Duodenal mucosa (tissue), 2 donors: ENCODE measurements at regions not wholly inside any gene's neighbourhood (a gene's known extent, or its start where the extent isn't known, plus 50 kb on each side); places are given as distances from the start of the nearest gene placed in this dataset.

Experiments used
- H3K27ac ChIP-seq: one replicate; pipeline ENCODE4 v1.7.0; 2013; ENCODE audit warnings: low read depth, low read length
- H3K27me3 ChIP-seq, 2 donors: one replicate each; pipeline ENCODE4 v1.7.0; 2013; ENCODE audit warnings: low read length in 2 of 2, control low read depth in 1 of 2; ENCODE audit not compliant: insufficient read depth in 2 of 2, control insufficient read depth in 1 of 2
- H3K36me3 ChIP-seq, 2 donors: one replicate each; pipeline ENCODE4 v1.7.0; 2013; ENCODE audit warnings: low read length in 2 of 2, control low read depth in 1 of 2; ENCODE audit not compliant: insufficient read depth in 2 of 2, control insufficient read depth in 1 of 2
- H3K4me1 ChIP-seq, 2 donors: one replicate each; pipeline ENCODE4 v1.7.0; 2013; ENCODE audit warnings: low read length in 2 of 2, control low read depth in 1 of 2; ENCODE audit not compliant: insufficient read depth in 2 of 2, control insufficient read depth in 1 of 2
- H3K4me3 ChIP-seq, 2 donors: one replicate each; pipeline ENCODE4 v1.7.0; 2013; ENCODE audit warnings: low read length in 2 of 2, low read depth in 1 of 2
- H3K9ac ChIP-seq, 2 donors: one replicate each; pipeline ENCODE4 v1.7.0; 2013; ENCODE audit warnings: low read length in 2 of 2, low read depth in 1 of 2
- H3K9me3 ChIP-seq, 2 donors: one replicate each; pipeline ENCODE4 v1.7.0; 2013; ENCODE audit warnings: low read length in 2 of 2, control low read depth in 1 of 2; ENCODE audit not compliant: control insufficient read depth in 1 of 2

GRCh38 chr20:36102809-36103596 is 51.5 kb upstream of the EPB41L1 start:
- H3K9me3 ChIP-seq: no peaks in the 10 kb centered on the region
- H3K4me3 ChIP-seq: no peak overlapping the region
- H3K27ac ChIP-seq: no peak overlapping the region
- H3K4me1 ChIP-seq: peaks cover 49 to 57% of the 10 kb centered on the region in 2 donors
- H3K27me3 ChIP-seq: no peaks in the 10 kb centered on the region
- H3K36me3 ChIP-seq: no peaks in the 10 kb centered on the region
- peak overlapping the region; percentile 5 to 38 for H3K9ac ChIP-seq

GRCh38 chr20:36104244-36104643 is 50.3 kb upstream of the EPB41L1 start:
- Histone ChIP-seq H3K9me3 (no peaks in the 10 kb centered on the region), H3K27me3 (no peaks in the 10 kb centered on the region), H3K36me3 (no peaks in the 10 kb centered on the region), H3K27ac (no peak overlapping the region), H3K4me1 (peaks cover 45 to 51% of the 10 kb centered on the region in 2 donors), H3K9ac (no peak overlapping the region), H3K4me3 (no peak overlapping the region)
